ENCODE measurements at regions not wholly inside any gene's neighbourhood (a gene's known extent, or its start where the extent isn't known, plus 50 kb on each side); places are given as distances from the start of the nearest gene placed in this dataset.

DNA sequence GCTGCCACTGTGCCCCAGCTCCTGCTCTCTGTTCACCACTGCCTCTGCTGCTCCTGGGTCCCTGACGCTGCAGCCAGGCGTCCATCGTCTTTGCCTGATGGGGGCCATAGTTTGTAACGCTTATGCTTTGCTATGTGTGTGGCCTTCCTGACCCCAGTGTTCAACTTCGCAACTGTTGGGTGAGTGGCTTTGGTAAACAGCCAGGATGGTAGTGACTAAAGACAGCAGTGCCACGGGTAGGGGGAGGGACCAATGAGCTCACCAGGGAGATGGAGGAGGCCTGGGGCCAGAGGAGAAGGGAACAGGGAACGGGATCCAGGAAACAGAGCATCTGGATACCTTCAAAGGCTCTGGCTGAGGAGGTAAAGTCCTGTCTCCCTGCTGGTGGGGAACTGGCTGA, 75.9 kb upstream of the ALDH1L1 start:
- H3K9me3 Mint-ChIP-seq = no peaks in the 10 kb centered on the region
- H3K27ac Mint-ChIP-seq = no peak overlapping the region
- H3K36me3 Mint-ChIP-seq = no peaks in the 10 kb centered on the region
- ATAC-seq (no peak), DNase-seq (ENCODE audit: low spot score in 2 of 2) (no peak)

DNA sequence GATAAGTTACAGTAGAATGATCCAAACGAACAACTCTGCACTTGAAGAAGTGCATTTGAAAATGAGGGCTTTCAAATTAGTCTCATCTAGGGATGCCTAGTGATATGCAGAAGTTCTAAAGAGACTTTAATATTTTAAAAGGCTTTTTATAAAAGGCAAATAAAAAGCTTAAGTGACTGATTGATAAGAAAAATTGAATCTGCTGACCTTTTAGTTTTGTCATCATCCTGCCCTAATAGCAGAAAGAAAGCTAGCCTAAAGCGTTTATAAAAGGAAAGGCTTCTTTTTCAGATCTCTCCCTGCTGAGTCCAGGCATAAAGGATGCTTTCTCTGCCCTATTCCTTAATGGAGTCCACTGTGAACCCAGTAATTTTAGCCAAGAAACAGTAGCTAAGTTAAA, 72.7 kb upstream of the ALDH1L1 start:
- no peak for ATAC-seq
- no peak for DNase-seq (ENCODE audit: low spot score in 2 of 2)
- H3K36me3 Mint-ChIP-seq = peaks cover 0 to 6% of the 10 kb centered on the region in 2 donors
- H3K9me3 Mint-ChIP-seq = peaks cover 3 to 7% of the 10 kb centered on the region in 2 donors
- no peak overlapping the region for H3K27ac Mint-ChIP-seq

DNA sequence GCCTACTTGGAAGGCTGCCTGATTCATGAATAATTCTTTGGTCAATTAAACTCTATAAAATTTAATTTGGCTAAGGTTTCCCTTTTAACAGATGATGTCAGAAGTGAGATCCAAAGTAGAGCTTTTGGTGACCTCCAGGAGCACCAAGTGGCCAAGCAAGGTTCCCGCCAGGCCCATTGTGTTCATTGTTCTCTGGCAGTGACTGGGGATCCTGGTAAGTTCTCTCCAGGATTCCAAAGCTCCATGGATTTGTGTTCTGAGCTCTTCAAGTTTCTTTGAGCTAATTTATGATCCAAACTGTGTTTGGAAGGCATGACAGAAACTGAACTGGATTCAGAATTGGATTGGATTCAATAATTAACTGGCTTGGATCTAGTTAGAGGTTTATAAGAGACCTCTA, 72.0 kb upstream of the ALDH1L1 start:
- Mint-ChIP-seq H3K9me3 (peaks cover 10 to 14% of the 10 kb centered on the region in 2 donors), H3K36me3 (peaks cover 0 to 13% of the 10 kb centered on the region in 2 donors), H3K27ac (no peak overlapping the region)
- DNase-seq (ENCODE audit: low spot score in 2 of 2) = no peak
- ATAC-seq = no peak

DNA sequence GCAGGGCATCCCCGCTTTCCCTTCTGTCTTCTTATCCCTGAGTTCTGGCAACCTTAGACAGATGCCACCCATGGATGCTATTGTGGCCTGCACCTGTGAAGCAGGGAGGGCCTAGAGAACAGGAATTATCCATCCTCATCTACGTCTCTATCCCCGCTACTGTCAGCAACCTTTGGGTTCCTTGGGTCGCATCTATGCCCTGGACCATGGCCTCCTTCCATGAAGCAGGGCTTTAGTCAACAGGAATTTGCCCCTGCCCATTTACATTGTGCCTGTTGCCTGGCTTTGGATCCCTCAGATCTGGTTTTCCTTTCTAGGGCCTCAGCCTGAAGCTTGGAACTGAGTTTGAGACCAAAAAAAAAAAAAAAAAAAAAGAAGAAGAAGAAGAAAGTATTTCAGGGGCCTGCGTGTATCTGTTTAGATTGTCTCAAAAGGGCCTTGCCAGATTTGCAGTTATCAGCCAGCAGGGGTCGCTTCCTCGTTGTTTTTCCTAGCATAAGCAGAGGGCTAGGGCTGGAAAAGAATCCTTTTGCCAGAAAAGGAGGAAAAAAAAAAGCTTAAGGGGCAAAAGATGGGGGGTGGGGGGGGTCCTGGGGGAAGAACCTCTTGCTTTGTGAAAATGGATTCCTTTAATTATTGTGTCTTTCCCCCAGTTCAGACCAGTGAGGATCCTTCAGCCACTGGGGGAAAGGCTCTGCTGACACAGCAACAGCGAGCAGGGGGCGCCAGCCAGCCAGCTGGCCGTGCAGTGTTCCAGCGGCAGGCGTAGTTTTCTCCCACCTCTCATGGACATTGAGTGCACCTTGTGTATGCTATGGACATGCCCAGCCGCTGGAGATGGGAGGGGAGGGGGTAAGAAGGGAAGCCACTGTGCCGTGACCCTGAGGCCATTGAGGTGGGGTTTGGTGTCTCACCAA, 65.7 kb upstream of the ALDH1L1 start:
- no peak for DNase-seq (ENCODE audit: low spot score in 2 of 2)
- Mint-ChIP-seq H3K9me3 (peaks cover 11 to 15% of the 10 kb centered on the region in 2 donors), H3K27ac (no peak overlapping the region), H3K36me3 (peaks cover 0 to 14% of the 10 kb centered on the region in 2 donors)
- ATAC-seq = no peak
